Lung (tissue), 11 donors: ENCODE measurements at regions not wholly inside any gene's neighbourhood (a gene's known extent, or its start where the extent isn't known, plus 50 kb on each side); places are given as distances from the start of the nearest gene placed in this dataset.
"Not testable (repeated sequence)": the region's sequence is repeated elsewhere in the genome, so short reads cannot be mapped to it uniquely, and the experiment has no call there.

Source experiments
- ATAC-seq: fragments of 200-7000 bp; cut with Tn5 transposase; one replicate; pipeline ENCODE4 v1.9.1; 2020; ENCODE audit warnings: moderate number of reproducible peaks; ENCODE audit not compliant: insufficient read depth, low FRiP score
- DNase-seq, 3 donors: peaks; one replicate each; pipeline ENCODE4 v3.0.0-alpha.2; 2013 to 2017
- H3K27ac ChIP-seq, 2 donors: one replicate each; pipeline ENCODE4 v1.5.1; 2013; ENCODE audit warnings: mild to moderate bottlenecking in 2 of 2, moderate library complexity in 2 of 2, control low read depth in 1 of 2, inconsistent platforms in 1 of 2, low read depth in 1 of 2, low read length in 1 of 2
- H3K27me3 ChIP-seq, 3 donors: one replicate each; pipeline ENCODE4 v1.5.1; 2013; ENCODE audit warnings: low read length in 2 of 3; ENCODE audit not compliant: control insufficient read depth in 3 of 3, insufficient read depth in 3 of 3
- H3K36me3 ChIP-seq, 4 donors: one replicate each; pipeline ENCODE4 v1.5.1; 2013; ENCODE audit warnings: low read length in 4 of 4, mild to moderate bottlenecking in 1 of 4, moderate library complexity in 1 of 4; ENCODE audit not compliant: control insufficient read depth in 4 of 4, insufficient read depth in 4 of 4
- H3K4me1 ChIP-seq, 5 donors: one replicate each; pipeline ENCODE4 v1.5.1; 2013; ENCODE audit warnings: low read length in 5 of 5, mild to moderate bottlenecking in 2 of 5, moderate library complexity in 1 of 5; ENCODE audit not compliant: control insufficient read depth in 5 of 5, insufficient read depth in 5 of 5
- H3K4me3 ChIP-seq: one replicate; pipeline ENCODE4 v1.5.1; 2013; ENCODE audit warnings: mild to moderate bottlenecking, control low read depth, moderate library complexity
- H3K9ac ChIP-seq, 2 donors: one replicate each; pipeline ENCODE4 v1.5.1; 2013; ENCODE audit warnings: low read length in 2 of 2, control low read depth in 1 of 2; ENCODE audit not compliant: insufficient read depth in 1 of 2
- H3K9me3 ChIP-seq, 4 donors: one replicate each; pipeline ENCODE4 v1.5.1; 2013; ENCODE audit warnings: low read length in 3 of 4, mild to moderate bottlenecking in 1 of 4, moderate library complexity in 1 of 4; ENCODE audit not compliant: control insufficient read depth in 4 of 4, insufficient read depth in 3 of 4
- CTCF ChIP-seq: IDR thresholded peaks from 2 replicates; pipeline ENCODE4 v1.5.1; 2012; ENCODE audit warnings: mild to moderate bottlenecking; ENCODE audit errors: control extremely low read depth, extremely low read depth
- WGBS, 2 donors: extraction: QIAGEN DNeasy Blood & Tissue Kit; methylation state at CpG; one replicate each; pipeline ENCODE4 v1.1.7; 2013; 5-methylcytosine and 5-hydroxymethylcytosine counted together
- donor health status: control.
- donor health status: control.
- donor health status: Bipolar disorder and iron deficiency.
- donor health status: healthy.
- donor health status: DM: yes; HTN: yes; CAD: no.

GRCh38 chr6:163698086-163698485 lies 283.6 kb downstream of the QKI start:
- no peaks in the 10 kb centered on the region for H3K9me3 ChIP-seq
- no peaks in the 10 kb centered on the region for H3K27me3 ChIP-seq
- ATAC-seq (no peak), DNase-seq (no peak)
- no peak overlapping the region for H3K27ac ChIP-seq
- no peaks in the 10 kb centered on the region for H3K36me3 ChIP-seq
- no peak overlapping the region for H3K4me3 ChIP-seq
- TF ChIP-seq CTCF, result no peak
- 60 to 72% methylated on average over 3 of the region's 3 CpGs for WGBS, 2 donors
- no peak overlapping the region for H3K9ac ChIP-seq
- peaks cover 0 to 11% (median 0%) of the 10 kb centered on the region in 5 donors for H3K4me1 ChIP-seq

GRCh38 chr6:163696311-163696710 lies 281.8 kb downstream of the QKI start:
- not testable (repeated sequence) for H3K4me3 ChIP-seq, H3K9ac ChIP-seq, H3K27me3 ChIP-seq, H3K36me3 ChIP-seq, H3K4me1 ChIP-seq, H3K9me3 ChIP-seq, ATAC-seq, DNase-seq, H3K27ac ChIP-seq
- WGBS, 2 donors, result 54 to 63% methylated on average over 4 of the region's 4 CpGs

GRCh38 chr6:163695414-163695864 lies 280.9 kb downstream of the QKI start:
- H3K27ac ChIP-seq, result no peak overlapping the region
- peaks cover 0 to 4% (median 0%) of the 10 kb centered on the region in 4 donors for H3K9me3 ChIP-seq
- no peak for DNase-seq
- no peak for TF ChIP-seq CTCF
- H3K36me3 ChIP-seq, result no peaks in the 10 kb centered on the region
- H3K9ac ChIP-seq, result no peak overlapping the region
- no peak for ATAC-seq
- no peaks in the 10 kb centered on the region for H3K27me3 ChIP-seq
- 59 to 75% methylated on average over 8 of the region's 8 CpGs for WGBS, 2 donors
- no peak overlapping the region for H3K4me3 ChIP-seq
- peaks cover 0 to 6% (median 0%) of the 10 kb centered on the region in 5 donors for H3K4me1 ChIP-seq

- Histone ChIP-seq H3K9me3 (peaks cover 0 to 4% (median 0%) of the 10 kb centered on the region in 4 donors), H3K36me3 (no peaks in the 10 kb centered on the region), H3K4me1 (peaks cover 0 to 6% (median 0%) of the 10 kb centered on the region in 5 donors), H3K27me3 (no peaks in the 10 kb centered on the region), H3K4me3 (no peak overlapping the region), H3K27ac (no peak overlapping the region), H3K9ac (no peak overlapping the region)
- WGBS, 2 donors, result 75 to 92% methylated on average over 6 of the region's 6 CpGs
- no peak for ATAC-seq
- DNase-seq, result no peak
- no peak for TF ChIP-seq CTCF
Measured at GRCh38 chr6:163694988-163695398, 280.5 kb downstream of the QKI start.
